Kidney epithelial cell (primary cell): ENCODE measurements at regions not wholly inside any gene's neighbourhood (a gene's known extent, or its start where the extent isn't known, plus 50 kb on each side); places are given as distances from the start of the nearest gene placed in this dataset.

ENCODE experiments used
- DNase-seq: peaks from one replicate; pipeline ENCODE4 v3.0.0-alpha.2; 2010; ENCODE audit warnings: low read depth
- H3K27me3 ChIP-seq: 2 replicates; pipeline ENCODE4 v1.6.0; 2011; ENCODE audit warnings: low read length; ENCODE audit not compliant: control insufficient read depth, insufficient read depth
- H3K36me3 ChIP-seq: 2 replicates; pipeline ENCODE4 v1.5.1; 2011; ENCODE audit warnings: low read length; ENCODE audit not compliant: control insufficient read depth, insufficient read depth
- H3K4me3 ChIP-seq: 2 replicates; pipeline ENCODE4 v1.5.1; 2011; ENCODE audit warnings: low read depth, mild to moderate bottlenecking, control low read depth, low read length
- CTCF ChIP-seq: IDR thresholded peaks from 2 replicates; pipeline ENCODE4 v1.5.1; 2011; ENCODE audit warnings: mild to moderate bottlenecking, moderate library complexity, low read length, control low read depth, inconsistent platforms; ENCODE audit not compliant: insufficient read depth, poor library complexity, severe bottlenecking

- DNase-seq: no peak
- H3K4me3 ChIP-seq: no peak overlapping the region
- no peak for TF ChIP-seq CTCF
- H3K27me3 ChIP-seq: no peaks in the 10 kb centered on the region
- H3K36me3 ChIP-seq: no peaks in the 10 kb centered on the region
Observed at GRCh38 chr20:50416269-50417022, 93.7 kb upstream of the PTPN1 start.

- H3K36me3 ChIP-seq: no peaks in the 10 kb centered on the region
- no peak overlapping the region for H3K4me3 ChIP-seq
- TF ChIP-seq CTCF: no peak
- no peak for DNase-seq
- no peaks in the 10 kb centered on the region for H3K27me3 ChIP-seq
Observed at GRCh38 chr20:50417023-50417329, 93.2 kb upstream of the PTPN1 start.

- no peaks in the 10 kb centered on the region for H3K36me3 ChIP-seq
- no peak overlapping the region for H3K4me3 ChIP-seq
- H3K27me3 ChIP-seq: no peaks in the 10 kb centered on the region
- TF ChIP-seq CTCF: no peak
- no peak for DNase-seq
Observed at GRCh38 chr20:50417484-50418235, 92.5 kb upstream of the PTPN1 start.

- no peaks in the 10 kb centered on the region for H3K36me3 ChIP-seq
- no peak overlapping the region for H3K4me3 ChIP-seq
- DNase-seq: no peak
- TF ChIP-seq CTCF: no peak
- H3K27me3 ChIP-seq: no peaks in the 10 kb centered on the region
Observed at GRCh38 chr20:50418890-50419642, 91.1 kb upstream of the PTPN1 start.

GRCh38 chr20:50420380-50420779, 89.8 kb upstream of the PTPN1 start:
- no peak overlapping the region for H3K4me3 ChIP-seq
- no peak for DNase-seq
- H3K27me3 ChIP-seq: no peaks in the 10 kb centered on the region
- TF ChIP-seq CTCF: no peak
- no peaks in the 10 kb centered on the region for H3K36me3 ChIP-seq
